Duodenal mucosa (tissue), 2 donors: ENCODE measurements at regions not wholly inside any gene's neighbourhood (a gene's known extent, or its start where the extent isn't known, plus 50 kb on each side); places are given as distances from the start of the nearest gene placed in this dataset.

ENCODE experiments used
- H3K27ac ChIP-seq: one replicate; pipeline ENCODE4 v1.7.0; 2013; ENCODE audit warnings: low read depth, low read length
- H3K27me3 ChIP-seq, 2 donors: one replicate each; pipeline ENCODE4 v1.7.0; 2013; ENCODE audit warnings: low read length in 2 of 2, control low read depth in 1 of 2; ENCODE audit not compliant: insufficient read depth in 2 of 2, control insufficient read depth in 1 of 2
- H3K36me3 ChIP-seq, 2 donors: one replicate each; pipeline ENCODE4 v1.7.0; 2013; ENCODE audit warnings: low read length in 2 of 2, control low read depth in 1 of 2; ENCODE audit not compliant: insufficient read depth in 2 of 2, control insufficient read depth in 1 of 2
- H3K4me1 ChIP-seq, 2 donors: one replicate each; pipeline ENCODE4 v1.7.0; 2013; ENCODE audit warnings: low read length in 2 of 2, control low read depth in 1 of 2; ENCODE audit not compliant: insufficient read depth in 2 of 2, control insufficient read depth in 1 of 2
- H3K4me3 ChIP-seq, 2 donors: one replicate each; pipeline ENCODE4 v1.7.0; 2013; ENCODE audit warnings: low read length in 2 of 2, low read depth in 1 of 2
- H3K9ac ChIP-seq, 2 donors: one replicate each; pipeline ENCODE4 v1.7.0; 2013; ENCODE audit warnings: low read length in 2 of 2, low read depth in 1 of 2
- H3K9me3 ChIP-seq, 2 donors: one replicate each; pipeline ENCODE4 v1.7.0; 2013; ENCODE audit warnings: low read length in 2 of 2, control low read depth in 1 of 2; ENCODE audit not compliant: control insufficient read depth in 1 of 2

DNA sequence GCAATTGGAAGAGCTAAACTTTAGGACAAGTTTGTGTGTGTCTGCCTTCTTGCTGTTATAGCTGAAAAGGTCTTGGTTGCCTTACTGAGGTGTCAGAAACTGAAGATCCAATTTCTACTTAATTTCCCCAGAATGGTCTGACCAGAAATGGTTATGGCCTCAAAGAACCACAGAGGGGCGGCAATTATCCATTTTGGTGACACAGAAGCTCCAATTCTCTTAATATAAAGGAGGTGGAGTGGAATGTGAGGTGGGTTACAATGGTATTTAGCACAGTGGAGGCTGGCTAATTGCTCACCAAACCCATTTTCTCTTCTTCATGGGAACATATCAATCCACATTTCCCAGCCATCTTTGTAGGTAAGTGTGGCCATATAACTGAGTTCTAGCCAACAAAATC lies 1157.2 kb downstream of the OLFM4 start:
- Histone ChIP-seq H3K4me3 (no peak overlapping the region), H3K9ac (no peak overlapping the region), H3K27ac (no peak overlapping the region)

GRCh38 chr13:54187461-54187860 lies 1158.8 kb downstream of the OLFM4 start:
- H3K4me1 ChIP-seq: no peaks in the 10 kb centered on the region
- H3K36me3 ChIP-seq: no peaks in the 10 kb centered on the region
- no peaks in the 10 kb centered on the region for H3K9me3 ChIP-seq
- no peak overlapping the region for H3K9ac ChIP-seq
- no peak overlapping the region for H3K4me3 ChIP-seq
- H3K27me3 ChIP-seq: no peaks in the 10 kb centered on the region
- no peak overlapping the region for H3K27ac ChIP-seq

More for the DNA sequence above, 1157.2 kb downstream of the OLFM4 start:
- H3K4me1 ChIP-seq: no peaks in the 10 kb centered on the region
- H3K36me3 ChIP-seq: no peaks in the 10 kb centered on the region
- no peaks in the 10 kb centered on the region for H3K27me3 ChIP-seq
- no peaks in the 10 kb centered on the region for H3K9me3 ChIP-seq

DNA sequence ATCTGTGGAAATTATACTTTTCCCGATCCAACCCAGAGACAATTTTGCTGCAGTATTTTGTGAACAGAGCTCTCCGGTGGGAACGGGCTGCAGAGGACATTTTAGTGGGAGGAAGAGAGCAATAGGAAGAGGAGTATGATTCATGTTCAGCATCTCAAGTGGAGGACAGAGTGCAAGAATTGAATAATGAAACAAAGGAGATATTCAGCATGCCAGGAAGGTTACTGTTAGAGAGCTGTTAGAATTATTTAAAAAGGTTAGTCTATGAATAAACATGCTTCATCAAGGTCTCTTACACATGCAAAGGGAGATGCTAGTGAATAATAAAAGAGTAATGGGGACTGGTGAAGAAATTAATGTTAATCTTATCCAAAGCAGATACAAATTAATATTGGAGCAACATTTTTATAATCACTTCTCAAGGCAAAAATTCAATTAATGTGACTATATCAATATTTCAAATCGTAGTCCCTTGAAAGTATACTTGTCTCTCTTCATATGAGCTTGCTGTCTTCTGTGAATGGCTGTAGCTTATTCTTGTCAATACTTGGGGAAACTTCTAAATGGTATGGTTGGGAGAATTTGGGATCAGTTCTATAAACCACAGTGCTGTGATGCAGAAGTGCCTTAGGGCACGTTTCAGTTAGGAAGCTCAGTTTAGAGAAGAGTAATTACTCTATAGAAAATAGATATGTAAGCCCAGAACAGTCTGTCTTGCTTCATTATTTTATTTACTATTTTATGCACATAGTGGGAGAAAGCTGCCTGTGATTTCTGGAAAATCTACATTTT lies 1165.8 kb downstream of the OLFM4 start:
- H3K27me3 ChIP-seq: no peaks in the 10 kb centered on the region
- H3K4me1 ChIP-seq: no peaks in the 10 kb centered on the region
- no peak overlapping the region for H3K4me3 ChIP-seq
- H3K9ac ChIP-seq: no peak overlapping the region
- H3K9me3 ChIP-seq: no peaks in the 10 kb centered on the region
- H3K27ac ChIP-seq: no peak overlapping the region
- H3K36me3 ChIP-seq: no peaks in the 10 kb centered on the region

- Histone ChIP-seq H3K9me3 (no peaks in the 10 kb centered on the region), H3K9ac (no peak overlapping the region), H3K4me3 (no peak overlapping the region), H3K36me3 (no peaks in the 10 kb centered on the region), H3K27ac (no peak overlapping the region), H3K27me3 (no peaks in the 10 kb centered on the region), H3K4me1 (no peaks in the 10 kb centered on the region)
Observed at GRCh38 chr13:54196684-54197083, 1168.1 kb downstream of the OLFM4 start.

- H3K27me3 ChIP-seq: no peaks in the 10 kb centered on the region
- H3K9ac ChIP-seq: no peak overlapping the region
- H3K27ac ChIP-seq: no peak overlapping the region
Observed at GRCh38 chr13:54198911-54199310, 1170.3 kb downstream of the OLFM4 start.

GRCh38 chr13:54206626-54207025 lies 1178.0 kb downstream of the OLFM4 start:
- H3K4me1 ChIP-seq: no peaks in the 10 kb centered on the region
- H3K27me3 ChIP-seq: no peaks in the 10 kb centered on the region

More at GRCh38 chr13:54198911-54199310, 1170.3 kb downstream of the OLFM4 start:
- Histone ChIP-seq H3K4me1 (no peaks in the 10 kb centered on the region), H3K9me3 (no peaks in the 10 kb centered on the region), H3K4me3 (no peak overlapping the region), H3K36me3 (no peaks in the 10 kb centered on the region)

GRCh38 chr13:54210397-54211049 lies 1181.9 kb downstream of the OLFM4 start:
- no peak overlapping the region for H3K27ac ChIP-seq
- no peaks in the 10 kb centered on the region for H3K4me1 ChIP-seq
- no peaks in the 10 kb centered on the region for H3K27me3 ChIP-seq

More at GRCh38 chr13:54206626-54207025, 1178.0 kb downstream of the OLFM4 start:
- no peaks in the 10 kb centered on the region for H3K36me3 ChIP-seq
- no peak overlapping the region for H3K27ac ChIP-seq
- no peak overlapping the region for H3K4me3 ChIP-seq
- H3K9me3 ChIP-seq: no peaks in the 10 kb centered on the region
- H3K9ac ChIP-seq: no peak overlapping the region

GRCh38 chr13:54216221-54216620 lies 1187.6 kb downstream of the OLFM4 start:
- no peaks in the 10 kb centered on the region for H3K36me3 ChIP-seq
- H3K27me3 ChIP-seq: no peaks in the 10 kb centered on the region
- no peaks in the 10 kb centered on the region for H3K4me1 ChIP-seq

More at GRCh38 chr13:54210397-54211049, 1181.9 kb downstream of the OLFM4 start:
- H3K4me3 ChIP-seq: no peak overlapping the region
- H3K36me3 ChIP-seq: no peaks in the 10 kb centered on the region
- no peak overlapping the region for H3K9ac ChIP-seq
- H3K9me3 ChIP-seq: no peaks in the 10 kb centered on the region

GRCh38 chr13:54226876-54227275 lies 1198.3 kb downstream of the OLFM4 start:
- no peak overlapping the region for H3K4me3 ChIP-seq
- no peak overlapping the region for H3K9ac ChIP-seq
- no peaks in the 10 kb centered on the region for H3K36me3 ChIP-seq
- no peaks in the 10 kb centered on the region for H3K27me3 ChIP-seq
- no peaks in the 10 kb centered on the region for H3K4me1 ChIP-seq
- H3K27ac ChIP-seq: no peak overlapping the region
- no peaks in the 10 kb centered on the region for H3K9me3 ChIP-seq

More at GRCh38 chr13:54216221-54216620, 1187.6 kb downstream of the OLFM4 start:
- no peak overlapping the region for H3K9ac ChIP-seq
- H3K9me3 ChIP-seq: peaks cover 0 to 4% of the 10 kb centered on the region in 2 donors
- H3K27ac ChIP-seq: no peak overlapping the region
- H3K4me3 ChIP-seq: no peak overlapping the region

DNA sequence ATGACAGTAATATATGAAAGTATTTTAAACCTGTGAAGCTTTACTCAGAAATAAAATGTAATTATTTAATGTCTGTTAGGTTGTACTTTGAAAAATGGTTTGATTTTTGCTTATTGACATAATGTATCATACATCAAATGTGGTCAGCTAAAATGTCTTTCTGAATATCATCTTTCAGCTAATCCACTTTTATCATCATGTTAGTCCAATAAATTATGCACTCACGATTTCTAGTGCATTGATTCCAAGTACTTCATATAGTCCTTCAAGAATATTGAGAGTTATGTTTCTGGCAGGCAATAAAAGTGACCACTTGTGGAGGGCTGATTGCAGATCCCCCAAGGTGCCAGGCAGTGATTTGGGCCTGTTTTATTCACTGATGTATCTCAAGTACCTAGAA lies 1204.1 kb downstream of the OLFM4 start:
- Histone ChIP-seq H3K27ac (no peak overlapping the region), H3K27me3 (no peaks in the 10 kb centered on the region)

More for the DNA sequence above, 1204.1 kb downstream of the OLFM4 start:
- Histone ChIP-seq H3K4me3 (no peak overlapping the region), H3K4me1 (no peaks in the 10 kb centered on the region), H3K9me3 (no peaks in the 10 kb centered on the region), H3K9ac (no peak overlapping the region), H3K36me3 (no peaks in the 10 kb centered on the region)
